CD4-positive, alpha-beta T cell treated with Interleukin-4 for 4 hours (primary cell): ENCODE measurements at regions not wholly inside any gene's neighbourhood (a gene's known extent, or its start where the extent isn't known, plus 50 kb on each side); places are given as distances from the start of the nearest gene placed in this dataset.
"Not testable (repeated sequence)": the region's sequence is repeated elsewhere in the genome, so short reads cannot be mapped to it uniquely, and the experiment has no call there.

Experiments
- DNase-seq: peaks from one replicate; pipeline ENCODE4 v3.0.0-alpha.2; 2020

DNA sequence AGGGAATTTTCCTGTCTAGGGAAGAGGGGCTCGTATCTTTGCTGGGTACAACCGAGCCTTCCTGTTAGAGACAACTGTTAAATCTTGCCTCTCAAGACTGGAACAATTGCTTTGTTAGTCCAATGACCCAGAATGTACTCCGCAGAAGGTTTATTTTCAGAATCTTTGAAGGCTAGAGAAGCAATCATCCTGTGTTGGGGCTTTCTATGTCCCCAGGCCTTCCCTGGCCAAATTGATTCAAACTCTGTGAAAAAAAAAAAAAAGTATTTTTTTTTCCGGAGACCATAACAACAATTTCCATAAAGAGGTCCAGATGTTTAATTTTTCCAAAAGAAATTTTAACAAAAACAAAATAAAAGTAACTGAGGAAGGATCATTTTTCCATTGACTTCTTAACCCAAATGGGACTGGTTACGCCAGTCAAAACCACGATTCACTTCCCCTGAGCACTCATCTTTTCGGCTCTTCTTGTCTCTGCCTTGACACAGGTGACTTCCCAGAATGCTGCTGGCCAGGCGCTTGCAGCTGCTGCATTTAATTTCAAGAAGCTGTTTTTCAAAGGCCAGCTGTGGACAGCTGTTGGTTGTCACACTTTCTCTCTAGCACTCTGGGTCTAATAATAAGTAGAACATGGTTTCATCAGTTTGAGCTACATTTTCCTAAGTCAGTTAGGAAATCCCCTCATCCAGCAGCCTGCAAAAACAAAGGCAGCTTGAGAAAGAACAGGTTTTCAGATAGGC is 81.6 kb upstream of the MANSC4 start:
- no peak for DNase-seq

DNA sequence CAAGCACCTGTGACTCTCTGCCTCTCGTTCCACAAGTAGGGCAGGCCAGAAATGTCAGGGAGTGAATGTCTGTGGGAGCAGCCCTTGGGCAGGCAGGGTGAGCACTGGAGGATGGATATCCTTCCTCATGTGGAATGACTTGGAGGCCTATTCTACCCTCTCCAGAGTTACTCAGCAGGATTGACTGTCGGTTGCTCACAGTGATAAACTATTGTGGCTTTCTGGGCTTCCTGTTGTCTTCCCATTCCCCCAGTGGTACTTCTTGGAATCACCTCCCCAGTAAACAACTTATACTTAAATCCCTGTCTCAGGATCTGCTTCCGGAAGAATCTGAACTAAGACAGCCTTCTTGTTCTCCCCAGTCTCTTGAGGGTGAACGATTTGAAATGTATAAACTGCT is 79.6 kb upstream of the MANSC4 start:
- no peak for DNase-seq

DNA sequence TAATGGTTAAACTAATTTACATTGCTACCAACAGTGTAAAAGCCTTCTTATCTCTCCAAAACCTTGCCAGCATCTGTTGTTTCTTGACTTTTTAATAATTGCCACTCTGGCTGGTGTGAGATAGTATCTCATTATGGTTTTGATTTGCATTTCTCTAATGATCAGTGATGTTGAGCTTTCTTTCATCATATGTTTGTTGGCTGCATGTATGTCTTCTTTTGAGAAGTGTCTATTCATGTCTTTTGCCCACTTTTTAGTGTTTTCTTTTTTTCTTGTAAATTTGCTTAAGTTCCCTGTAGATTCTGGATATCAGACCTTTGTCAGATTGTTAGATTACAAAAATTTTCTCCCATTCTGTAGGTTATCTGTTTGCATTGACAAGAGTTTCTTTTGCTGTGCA is 77.0 kb upstream of the MANSC4 start:
- not testable (repeated sequence) for DNase-seq

DNA sequence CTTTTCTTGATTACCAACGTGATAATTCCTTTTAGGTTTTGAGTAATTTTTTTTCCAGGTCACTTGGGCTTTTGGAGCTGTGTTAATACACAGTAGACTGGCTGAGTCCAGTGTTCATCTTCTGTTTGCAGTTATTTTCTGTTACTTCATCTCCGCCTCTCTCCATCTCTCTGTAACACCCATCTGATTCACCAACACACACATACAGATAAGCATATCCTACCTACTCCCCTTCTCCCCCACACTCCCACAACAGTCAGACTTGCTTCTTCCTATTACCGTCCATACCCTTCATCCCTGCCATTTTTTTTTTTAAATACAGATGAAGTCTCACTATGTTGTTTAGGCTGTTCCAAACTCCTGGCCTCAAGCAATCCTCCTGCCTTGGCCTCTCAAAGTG is 72.7 kb upstream of the MANSC4 start:
- no peak for DNase-seq
